ENCODE measurements at regions not wholly inside any gene's neighbourhood (a gene's known extent, or its start where the extent isn't known, plus 50 kb on each side); places are given as distances from the start of the nearest gene placed in this dataset.

GRCh38 chr1:22245100-22245650, 102.3 kb upstream of the WNT4 start:
- no peaks in the 10 kb centered on the region for H3K27me3 ChIP-seq (ENCODE audit: insufficient read depth, low read depth)
- no peaks in the 10 kb centered on the region for H3K36me3 ChIP-seq (ENCODE audit: low read depth)
- no peak overlapping the region for H3K4me2 ChIP-seq
- no peak for TF ChIP-seq CTCF (conservative IDR thresholded peaks at IDR 0.05)
- no peak for TF ChIP-seq EZH2 (IDR thresholded peaks at IDR 0.05; ENCODE audit: low read depth)
- no peak overlapping the region for H2AFZ ChIP-seq
- H3K4me1 ChIP-seq (replicated peaks; ENCODE audit: insufficient read depth): peaks cover 4% of the 10 kb centered on the region; the same call in 1 of the 2 replicates
- no peaks in the 10 kb centered on the region for H3K9me2 ChIP-seq (ENCODE audit: insufficient read depth)
- peaks cover 5% of the 10 kb centered on the region; the same call in 1 of the 2 replicates for H3F3A ChIP-seq (ENCODE audit: insufficient read depth, low read depth)
- intact Hi-C loops (cut with micrococcal nuclease; ENCODE audit: unreplicated experiment): no loop called here
- H3K9me3 ChIP-seq (ENCODE audit: insufficient read depth, low read depth): no peaks in the 10 kb centered on the region
- DNase-seq: no peak
- CTCF ChIA-PET: interaction anchor here (0.6 kb wide), 1 partner anchor 167 kb away, joined by 3 read pairs; no protein-coding TSS in a partner anchor
- H3K4me3 ChIP-seq: no peak overlapping the region
- POLR2A ChIA-PET (ENCODE audit: unreplicated experiment): interaction anchor here (0.6 kb wide), 1 partner anchor 20 kb away, joined by 4 read pairs; no protein-coding TSS in a partner anchor
- no peaks in the 10 kb centered on the region for H3K79me2 ChIP-seq (ENCODE audit: low read depth)
- H3K27ac ChIP-seq: no peak overlapping the region
- no peaks in the 10 kb centered on the region for H4K20me1 ChIP-seq (ENCODE audit: insufficient read depth)
- BruUV-seq (replicated peaks): no TSS peak

DNA sequence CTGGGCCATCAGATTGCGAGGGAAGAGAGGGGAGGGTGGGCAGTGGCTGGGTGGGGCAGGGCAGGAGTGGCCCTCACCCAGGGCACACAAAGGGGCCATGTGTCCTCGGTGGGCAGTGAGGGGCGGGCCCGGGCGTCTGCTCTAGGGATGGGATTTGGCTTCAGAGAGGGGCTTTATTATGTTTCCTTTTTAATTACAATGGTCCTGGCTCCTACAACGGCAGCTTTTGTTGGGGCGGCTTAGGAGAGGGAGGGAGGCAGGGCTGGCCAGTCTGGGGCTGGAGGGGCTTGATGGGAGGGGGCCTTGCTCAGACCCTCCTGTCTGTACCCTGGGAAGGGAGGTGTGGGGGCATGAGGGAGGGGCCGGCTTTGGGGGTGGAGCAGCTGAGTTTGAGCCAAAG, 102.8 kb upstream of the WNT4 start:
- POLR2A ChIA-PET (ENCODE audit: unreplicated experiment): interaction anchor here (0.6 kb wide), 1 partner anchor 19 kb away, joined by 4 read pairs; no protein-coding TSS in a partner anchor
- BruUV-seq (replicated peaks): no TSS peak
- no peaks in the 10 kb centered on the region for H3K27me3 ChIP-seq (ENCODE audit: insufficient read depth, low read depth)

DNA sequence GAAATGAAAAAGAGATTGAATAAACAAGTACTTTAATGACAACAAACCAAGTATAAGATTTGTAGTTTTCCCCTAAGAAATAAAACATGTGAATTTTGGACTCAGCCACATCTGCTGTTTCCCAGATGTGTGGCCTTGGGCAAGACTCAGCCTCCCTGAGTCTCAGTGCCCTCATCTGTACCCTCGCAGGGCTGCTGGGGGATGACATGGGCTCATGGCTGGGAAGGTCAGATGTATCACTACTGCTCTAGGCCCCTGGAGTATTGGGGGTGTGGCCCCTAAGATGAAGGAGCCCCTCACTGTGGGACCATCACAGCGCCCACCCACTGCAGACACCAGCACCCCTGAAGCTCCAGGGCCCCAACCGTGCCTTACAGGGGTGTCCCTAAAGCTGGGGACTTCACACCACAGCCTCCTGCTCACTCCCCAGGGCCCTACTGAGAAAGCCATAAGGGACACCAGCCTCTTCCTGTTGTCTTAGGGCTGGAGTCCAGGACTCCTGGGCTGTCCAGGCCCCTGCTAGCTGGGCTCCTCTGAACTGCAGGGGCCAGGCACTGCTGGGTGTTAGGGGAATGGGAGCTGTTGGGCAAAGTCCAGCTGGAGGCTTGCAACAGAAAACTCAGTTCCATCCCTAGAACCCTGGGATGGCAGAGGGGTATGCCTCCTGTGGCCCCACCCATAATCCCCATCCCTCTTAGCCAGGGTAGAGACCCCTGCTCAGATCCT, 104.0 kb upstream of the WNT4 start:
- no TSS peak for BruUV-seq (replicated peaks)
- no peaks in the 10 kb centered on the region for H3K36me3 ChIP-seq (ENCODE audit: low read depth)
- no peaks in the 10 kb centered on the region for H3K9me2 ChIP-seq (ENCODE audit: insufficient read depth)
- no peaks in the 10 kb centered on the region for H3K79me2 ChIP-seq (ENCODE audit: low read depth)
- DNase-seq: no peak
- peaks cover 9% of the 10 kb centered on the region; the same call in 1 of the 2 replicates for H3F3A ChIP-seq (ENCODE audit: insufficient read depth, low read depth)
- H3K27ac ChIP-seq: no peak overlapping the region
- H2AFZ ChIP-seq: no peak overlapping the region
- H4K20me1 ChIP-seq (ENCODE audit: insufficient read depth): no peaks in the 10 kb centered on the region
- no peak overlapping the region for H3K4me2 ChIP-seq
- no peaks in the 10 kb centered on the region for H3K9me3 ChIP-seq (ENCODE audit: insufficient read depth, low read depth)
- H3K4me1 ChIP-seq (replicated peaks; ENCODE audit: insufficient read depth): peaks cover 22% of the 10 kb centered on the region
- POLR2A ChIA-PET (ENCODE audit: unreplicated experiment): interaction anchor here (0.6 kb wide), 1 partner anchor 135 kb away, joined by 3 read pairs; no protein-coding TSS in a partner anchor
- intact Hi-C loops (cut with micrococcal nuclease; ENCODE audit: unreplicated experiment): no loop called here
- CTCF ChIA-PET: no interaction called here
- no peak overlapping the region for H3K4me3 ChIP-seq
- H3K27me3 ChIP-seq (ENCODE audit: insufficient read depth, low read depth): no peaks in the 10 kb centered on the region
- no peak for TF ChIP-seq EZH2 (IDR thresholded peaks at IDR 0.05; ENCODE audit: low read depth)
- TF ChIP-seq CTCF (conservative IDR thresholded peaks at IDR 0.05): no peak

More for the DNA sequence above, 102.8 kb upstream of the WNT4 start:
- TF ChIP-seq EZH2 (IDR thresholded peaks at IDR 0.05; ENCODE audit: low read depth) (no peak), CTCF (conservative IDR thresholded peaks at IDR 0.05) (no peak)
- no peaks in the 10 kb centered on the region for H3K36me3 ChIP-seq (ENCODE audit: low read depth)
- no peak overlapping the region for H3K4me3 ChIP-seq
- CTCF ChIA-PET: interaction anchor here (0.6 kb wide), 1 partner anchor 166 kb away, joined by 3 read pairs; no protein-coding TSS in a partner anchor
- H3K79me2 ChIP-seq (ENCODE audit: low read depth): no peaks in the 10 kb centered on the region
- peaks cover 10% of the 10 kb centered on the region for H3K4me1 ChIP-seq (replicated peaks; ENCODE audit: insufficient read depth)
- intact Hi-C loops (cut with micrococcal nuclease; ENCODE audit: unreplicated experiment): no loop called here
- H4K20me1 ChIP-seq (ENCODE audit: insufficient read depth): no peaks in the 10 kb centered on the region
- peaks cover 9% of the 10 kb centered on the region; the same call in 1 of the 2 replicates for H3F3A ChIP-seq (ENCODE audit: insufficient read depth, low read depth)
- DNase-seq: no peak
- H3K4me2 ChIP-seq: no peak overlapping the region
- H2AFZ ChIP-seq: no peak overlapping the region
- H3K9me2 ChIP-seq (ENCODE audit: insufficient read depth): no peaks in the 10 kb centered on the region
- no peaks in the 10 kb centered on the region for H3K9me3 ChIP-seq (ENCODE audit: insufficient read depth, low read depth)
- no peak overlapping the region for H3K27ac ChIP-seq

Data from PC-9 (cell line).